Ishikawa (cell line): ENCODE measurements at regions not wholly inside any gene's neighbourhood (a gene's known extent, or its start where the extent isn't known, plus 50 kb on each side); places are given as distances from the start of the nearest gene placed in this dataset.

Experiments used
- CEBPB ChIP-seq: IDR thresholded peaks from 2 replicates; pipeline ENCODE4 v1.6.1; 2012
- CREB1 ChIP-seq: IDR thresholded peaks from 2 replicates; pipeline ENCODE4 v1.6.1; 2012; ENCODE audit warnings: low read depth
- EGR1 ChIP-seq: IDR thresholded peaks from 2 replicates; pipeline ENCODE4 v1.6.1; 2012
- EP300 ChIP-seq: IDR thresholded peaks from 2 replicates; pipeline ENCODE4 v1.6.1; 2012; ENCODE audit warnings: borderline replicate concordance
- FOXM1 ChIP-seq: IDR thresholded peaks from 2 replicates; pipeline ENCODE4 v1.6.1; 2012; ENCODE audit warnings: low read depth, borderline replicate concordance
- MAX ChIP-seq: IDR thresholded peaks from 2 replicates; pipeline ENCODE4 v1.6.1; 2012
- NFIC ChIP-seq: IDR thresholded peaks from 2 replicates; pipeline ENCODE4 v1.6.1; 2012
- RAD21 ChIP-seq: IDR thresholded peaks from 2 replicates; pipeline ENCODE4 v1.6.1; 2012; ENCODE audit warnings: low read depth
- REST ChIP-seq: IDR thresholded peaks from 2 replicates; pipeline ENCODE4 v1.6.1; 2012; ENCODE audit warnings: low read depth, mild to moderate bottlenecking
- TAF1 ChIP-seq: IDR thresholded peaks from 2 replicates; pipeline ENCODE4 v1.6.1; 2012; ENCODE audit warnings: low read depth, mild to moderate bottlenecking
- TCF12 ChIP-seq: IDR thresholded peaks from 2 replicates; pipeline ENCODE4 v1.6.1; 2012; ENCODE audit warnings: low read depth
- TEAD4 ChIP-seq: IDR thresholded peaks from 2 replicates; pipeline ENCODE4 v1.6.1; 2012
- USF1 ChIP-seq: IDR thresholded peaks from 2 replicates; pipeline ENCODE4 v1.6.1; 2012
- YY1 ChIP-seq: IDR thresholded peaks from 2 replicates; pipeline ENCODE4 v1.6.1; 2012; ENCODE audit warnings: low read depth
- ZBTB7A ChIP-seq: IDR thresholded peaks from 2 replicates; pipeline ENCODE4 v1.6.1; 2012; ENCODE audit warnings: low read depth

DNA sequence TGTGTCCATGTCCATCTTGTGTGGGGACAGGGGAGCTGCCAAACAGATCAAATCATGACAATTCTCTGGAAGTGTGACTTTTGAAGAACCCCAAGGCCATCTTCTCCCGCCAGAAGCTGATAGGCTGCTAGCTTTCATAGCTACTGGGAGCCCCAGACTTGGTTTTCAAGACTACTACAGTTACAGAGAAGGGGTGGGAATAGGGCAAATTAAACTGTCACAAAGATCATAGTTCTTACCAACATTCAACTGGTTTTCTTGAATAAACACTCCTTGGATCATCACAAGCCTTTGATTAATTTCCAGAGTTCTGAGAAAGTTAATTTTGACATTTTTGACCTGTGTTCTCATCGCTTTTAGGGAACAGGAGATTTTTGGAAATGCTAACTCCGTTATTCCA, 67.8 kb upstream of the FARP1 start:
- TF ChIP-seq TCF12, result no peak
- TF ChIP-seq MAX, result no peak
- no peak for TF ChIP-seq TAF1
- TF ChIP-seq NFIC, result no peak
- TF ChIP-seq EGR1, result no peak
- no peak for TF ChIP-seq REST
- no peak for TF ChIP-seq ZBTB7A
- TF ChIP-seq TEAD4, result no peak
- TF ChIP-seq CEBPB, result no peak
- TF ChIP-seq RAD21, result no peak
- TF ChIP-seq USF1, result no peak
- no peak for TF ChIP-seq CREB1
- no peak for TF ChIP-seq EP300
- no peak for TF ChIP-seq FOXM1
- TF ChIP-seq YY1, result no peak

GRCh38 chr13:98080280-98080679, 62.6 kb upstream of the FARP1 start:
- TF ChIP-seq RAD21 (no peak), CREB1 (no peak), FOXM1 (no peak), YY1 (no peak), EP300 (no peak), NFIC (no peak), TEAD4 (no peak), MAX (no peak), USF1 (no peak), TAF1 (no peak), ZBTB7A (no peak), REST (no peak), TCF12 (no peak), CEBPB (no peak), EGR1 (no peak)

DNA sequence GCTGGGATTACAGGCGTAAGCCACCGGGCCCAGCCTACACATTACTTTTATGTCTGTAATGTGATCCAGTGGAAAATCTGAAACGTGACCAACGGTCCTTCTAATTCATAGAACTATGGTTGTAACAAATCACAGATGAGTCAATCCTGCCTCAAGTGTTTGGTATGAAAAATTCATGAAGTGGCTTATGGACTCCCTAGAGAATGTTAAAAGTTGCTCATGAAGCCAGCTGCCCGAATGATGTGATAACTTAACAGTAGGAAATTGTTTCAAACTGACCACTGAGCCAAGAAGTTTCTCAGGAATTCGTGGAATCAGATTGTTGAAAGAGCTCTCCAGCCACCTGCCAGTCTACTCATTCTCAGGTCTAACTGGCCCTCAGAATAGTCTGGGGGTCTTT, 59.4 kb upstream of the FARP1 start:
- TF ChIP-seq EP300 (peak; percentile 48; the same call in 1 of the 2 replicates), FOXM1 (no peak), CEBPB (no peak), NFIC (no peak), YY1 (no peak), TCF12 (0 out of 2 replicates have a peak, but pooled peaks have one; percentile 19), REST (no peak), RAD21 (0 out of 2 replicates have a peak, but pooled peaks have one; percentile 25), MAX (no peak), CREB1 (no peak), EGR1 (peak; percentile 20; the same call in 1 of the 2 replicates), USF1 (no peak), TAF1 (no peak), TEAD4 (peak; percentile 38; the same call in 1 of the 2 replicates), ZBTB7A (no peak)

DNA sequence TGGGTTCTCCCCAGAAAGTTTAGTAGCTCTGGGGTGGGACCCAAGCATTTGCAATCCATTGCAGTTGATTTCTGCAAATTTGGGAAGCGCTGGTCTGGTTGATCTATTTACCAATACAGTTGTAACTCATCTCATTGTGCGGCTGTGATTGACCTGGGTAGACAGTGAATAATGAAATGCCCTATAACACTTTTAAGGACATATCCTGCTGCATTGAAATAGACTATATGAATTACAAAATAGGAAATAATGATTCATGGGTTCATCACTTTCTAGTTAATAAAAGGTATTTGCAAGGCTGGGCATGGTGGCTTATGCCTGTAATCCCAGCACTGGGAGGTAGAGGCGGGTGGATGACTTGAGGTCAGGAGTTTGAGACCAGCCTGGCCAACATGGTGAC, 59.0 kb upstream of the FARP1 start:
- TF ChIP-seq ZBTB7A (no peak), RAD21 (no peak), EGR1 (no peak), TEAD4 (no peak), YY1 (no peak), USF1 (no peak), CEBPB (no peak), EP300 (no peak), FOXM1 (no peak), CREB1 (no peak), TCF12 (no peak), TAF1 (no peak), NFIC (no peak)
